Astrocyte (in vitro differentiated cells and primary cell): ENCODE measurements at regions not wholly inside any gene's neighbourhood (a gene's known extent, or its start where the extent isn't known, plus 50 kb on each side); places are given as distances from the start of the nearest gene placed in this dataset.

ENCODE experiments used
- DNase-seq: peaks from one replicate; pipeline ENCODE4 v3.0.0-alpha.2; 2010; ENCODE audit warnings: low read depth
- FAIRE-seq: peaks from 2 replicates; lab custom pipeline; 2011; peaks lifted over from hg19 to GRCh38; lab: Jason Lieb, UNC
- H2AFZ ChIP-seq: 2 replicates; pipeline ENCODE4 v1.6.0; 2012; ENCODE audit warnings: low read depth, low read length, inconsistent platforms
- H3K27ac ChIP-seq: 2 replicates; pipeline ENCODE4 v1.5.1; 2011; ENCODE audit warnings: low read depth, low read length, inconsistent platforms
- H3K27me3 ChIP-seq: 2 replicates; pipeline ENCODE4 v1.6.0; 2011; ENCODE audit warnings: low read length, inconsistent platforms; ENCODE audit not compliant: insufficient read depth
- H3K36me3 ChIP-seq: 2 replicates; pipeline ENCODE4 v1.5.1; 2011; ENCODE audit warnings: low read length, inconsistent platforms; ENCODE audit not compliant: insufficient read depth
- H3K4me1 ChIP-seq: 2 replicates; pipeline ENCODE4 v1.5.1; 2011; ENCODE audit warnings: low read length, inconsistent platforms; ENCODE audit not compliant: insufficient read depth
- H3K4me2 ChIP-seq: 2 replicates; pipeline ENCODE4 v1.6.0; 2012; ENCODE audit warnings: low read length, inconsistent platforms
- H3K4me3 ChIP-seq: 2 replicates; pipeline ENCODE4 v1.5.1; 2011; ENCODE audit warnings: low read depth, mild to moderate bottlenecking, low read length, inconsistent platforms; ENCODE audit not compliant: insufficient read depth
- H3K79me2 ChIP-seq: 2 replicates; pipeline ENCODE4 v1.6.0; 2012; ENCODE audit warnings: mild to moderate bottlenecking, low read length, inconsistent platforms; ENCODE audit not compliant: insufficient read depth
- H3K9ac ChIP-seq: 2 replicates; pipeline ENCODE4 v1.6.0; 2012; ENCODE audit warnings: mild to moderate bottlenecking, low read length, inconsistent platforms
- H3K9me3 ChIP-seq: 2 replicates; pipeline ENCODE4 v1.5.1; 2012; ENCODE audit warnings: low read depth, mild to moderate bottlenecking, low read length, inconsistent platforms; ENCODE audit not compliant: insufficient read depth
- H4K20me1 ChIP-seq: 2 replicates; pipeline ENCODE4 v1.6.0; 2012; ENCODE audit warnings: low read length, inconsistent platforms; ENCODE audit not compliant: insufficient read depth
- H3K27ac Mint-ChIP-seq: one replicate; pipeline ENCODE4 v1.8.0; 2021; ENCODE audit warnings: mild to moderate bottlenecking, mixed read lengths; ENCODE audit not compliant: unreplicated experiment
- H3K27me3 Mint-ChIP-seq: one replicate; pipeline ENCODE4 v1.8.0; 2021; ENCODE audit warnings: low read depth, mixed read lengths; ENCODE audit not compliant: unreplicated experiment
- H3K36me3 Mint-ChIP-seq: one replicate; pipeline ENCODE4 v1.8.0; 2021; ENCODE audit warnings: low read depth, mixed read lengths; ENCODE audit not compliant: unreplicated experiment
- H3K4me1 Mint-ChIP-seq: one replicate; pipeline ENCODE4 v1.8.0; 2021; ENCODE audit warnings: low read depth, mixed read lengths; ENCODE audit not compliant: unreplicated experiment
- H3K4me3 Mint-ChIP-seq: one replicate; pipeline ENCODE4 v1.8.0; 2021; ENCODE audit warnings: mild to moderate bottlenecking, moderate library complexity, mixed read lengths; ENCODE audit not compliant: unreplicated experiment
- H3K9me3 Mint-ChIP-seq: one replicate; pipeline ENCODE4 v1.8.0; 2021; ENCODE audit warnings: mild to moderate bottlenecking, mixed read lengths; ENCODE audit not compliant: unreplicated experiment
- EZH2 ChIP-seq: IDR thresholded peaks from 2 replicates; pipeline ENCODE4 v1.6.1; 2012; ENCODE audit warnings: mild to moderate bottlenecking, low read length, inconsistent platforms; ENCODE audit not compliant: insufficient read depth
- TF ChIP-seq, protein P1 (sequence below): IDR thresholded peaks from 2 replicates; pipeline ENCODE4 v1.5.1; 2011; ENCODE audit warnings: low read depth, mild to moderate bottlenecking, inconsistent platforms, low read length, moderate library complexity; ENCODE audit not compliant: insufficient read depth

DNA sequence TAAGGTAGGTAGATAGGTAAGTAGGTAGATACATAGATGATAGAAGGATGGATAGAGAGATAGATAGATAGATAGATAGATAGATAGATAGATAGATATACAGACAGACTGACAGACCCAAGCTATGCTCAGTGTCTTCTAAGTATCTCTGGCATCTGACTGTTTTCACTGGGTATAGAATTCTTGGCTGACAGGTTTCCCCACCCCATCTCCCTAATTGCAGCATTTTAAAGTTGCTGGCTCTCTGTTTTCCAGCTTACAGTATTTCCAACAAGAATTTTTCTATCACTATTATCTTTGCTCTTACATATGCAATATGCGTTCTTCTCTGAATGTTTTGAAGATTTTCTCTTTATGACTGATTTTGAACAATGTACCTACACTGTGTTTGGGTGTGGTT lies 328.7 kb downstream of the TCERG1L start:
- Mint-ChIP-seq H3K27me3 (peaks cover 5% of the 10 kb centered on the region), H3K4me1 (no peaks in the 10 kb centered on the region), H3K36me3 (no peaks in the 10 kb centered on the region), H3K9me3 (peaks cover 10% of the 10 kb centered on the region), H3K27ac (no peak overlapping the region), H3K4me3 (no peak overlapping the region)
- Histone ChIP-seq H3K27me3 (no peaks in the 10 kb centered on the region), H4K20me1 (no peaks in the 10 kb centered on the region), H3K4me1 (no peaks in the 10 kb centered on the region), H3K4me3 (no peak overlapping the region), H3K4me2 (no peak overlapping the region), H2AFZ (no peak overlapping the region), H3K79me2 (no peaks in the 10 kb centered on the region), H3K36me3 (no peaks in the 10 kb centered on the region), H3K9ac (no peak overlapping the region), H3K27ac (no peak overlapping the region), H3K9me3 (peaks cover 10% of the 10 kb centered on the region)
- TF ChIP-seq, protein P1, sequence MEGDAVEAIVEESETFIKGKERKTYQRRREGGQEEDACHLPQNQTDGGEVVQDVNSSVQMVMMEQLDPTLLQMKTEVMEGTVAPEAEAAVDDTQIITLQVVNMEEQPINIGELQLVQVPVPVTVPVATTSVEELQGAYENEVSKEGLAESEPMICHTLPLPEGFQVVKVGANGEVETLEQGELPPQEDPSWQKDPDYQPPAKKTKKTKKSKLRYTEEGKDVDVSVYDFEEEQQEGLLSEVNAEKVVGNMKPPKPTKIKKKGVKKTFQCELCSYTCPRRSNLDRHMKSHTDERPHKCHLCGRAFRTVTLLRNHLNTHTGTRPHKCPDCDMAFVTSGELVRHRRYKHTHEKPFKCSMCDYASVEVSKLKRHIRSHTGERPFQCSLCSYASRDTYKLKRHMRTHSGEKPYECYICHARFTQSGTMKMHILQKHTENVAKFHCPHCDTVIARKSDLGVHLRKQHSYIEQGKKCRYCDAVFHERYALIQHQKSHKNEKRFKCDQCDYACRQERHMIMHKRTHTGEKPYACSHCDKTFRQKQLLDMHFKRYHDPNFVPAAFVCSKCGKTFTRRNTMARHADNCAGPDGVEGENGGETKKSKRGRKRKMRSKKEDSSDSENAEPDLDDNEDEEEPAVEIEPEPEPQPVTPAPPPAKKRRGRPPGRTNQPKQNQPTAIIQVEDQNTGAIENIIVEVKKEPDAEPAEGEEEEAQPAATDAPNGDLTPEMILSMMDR: no peak
- no peak for TF ChIP-seq EZH2
- FAIRE-seq (no peak), DNase-seq (no peak)

DNA sequence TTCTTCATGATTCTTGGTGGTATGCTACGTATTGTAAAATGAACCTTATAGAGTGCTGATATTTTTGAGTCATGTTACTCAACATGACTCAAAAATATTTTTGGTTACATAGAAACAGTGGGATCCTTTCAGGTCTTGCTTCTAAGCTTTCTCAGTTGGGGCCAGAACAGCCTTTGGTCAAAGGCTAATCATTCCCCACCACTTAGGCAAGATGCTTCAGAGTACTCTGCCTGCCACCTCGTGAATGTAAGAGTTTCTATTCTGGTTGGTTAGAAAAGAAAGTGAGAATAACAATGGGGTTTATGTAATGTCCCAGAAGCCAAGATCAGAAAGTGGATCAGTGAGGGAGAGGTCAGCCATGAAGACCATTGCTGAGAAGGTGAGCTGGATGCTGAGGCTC lies 327.8 kb downstream of the TCERG1L start:
- H3K4me1 ChIP-seq: no peaks in the 10 kb centered on the region
- FAIRE-seq (no peak), DNase-seq (no peak)
- no peaks in the 10 kb centered on the region for H4K20me1 ChIP-seq
- Mint-ChIP-seq H3K4me1 (no peaks in the 10 kb centered on the region), H3K27ac (no peak overlapping the region), H3K9me3 (peaks cover 10% of the 10 kb centered on the region), H3K36me3 (no peaks in the 10 kb centered on the region), H3K27me3 (peaks cover 5% of the 10 kb centered on the region), H3K4me3 (no peak overlapping the region)
- no peaks in the 10 kb centered on the region for H3K79me2 ChIP-seq
- H2AFZ ChIP-seq: no peak overlapping the region
- H3K27ac ChIP-seq: no peak overlapping the region
- H3K36me3 ChIP-seq: no peaks in the 10 kb centered on the region
- no peaks in the 10 kb centered on the region for H3K27me3 ChIP-seq
- TF ChIP-seq, protein P1: no peak
- TF ChIP-seq EZH2: no peak
- no peak overlapping the region for H3K4me3 ChIP-seq
- H3K9me3 ChIP-seq: peaks cover 10% of the 10 kb centered on the region
- H3K4me2 ChIP-seq: no peak overlapping the region
- no peak overlapping the region for H3K9ac ChIP-seq

DNA sequence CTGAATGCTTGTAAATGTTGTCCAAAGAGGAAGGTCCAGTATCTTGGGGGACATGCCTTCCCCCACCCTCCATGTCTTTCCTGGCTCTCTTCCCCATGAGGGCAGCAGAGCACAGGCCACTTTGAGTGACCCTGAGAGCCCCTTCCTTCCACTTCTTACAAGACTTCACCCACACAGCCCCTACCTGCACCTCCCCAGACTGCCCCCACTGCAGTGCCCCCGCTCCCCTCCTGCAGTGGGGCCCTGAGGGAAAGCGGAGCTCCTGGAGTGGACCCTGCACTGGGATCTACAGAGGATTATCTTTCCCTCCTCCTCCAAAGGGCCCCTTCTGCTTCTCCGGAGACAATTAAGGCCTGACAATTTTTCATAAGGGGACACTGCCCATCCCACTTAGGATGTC lies 326.8 kb downstream of the TCERG1L start:
- Mint-ChIP-seq H3K36me3 (no peaks in the 10 kb centered on the region), H3K27ac (no peak overlapping the region), H3K4me3 (no peak overlapping the region), H3K27me3 (peaks cover 5% of the 10 kb centered on the region), H3K9me3 (peaks cover 10% of the 10 kb centered on the region), H3K4me1 (no peaks in the 10 kb centered on the region)
- H3K4me3 ChIP-seq: no peak overlapping the region
- no peaks in the 10 kb centered on the region for H3K36me3 ChIP-seq
- no peaks in the 10 kb centered on the region for H3K4me1 ChIP-seq
- TF ChIP-seq, protein P1: no peak
- no peak for TF ChIP-seq EZH2
- DNase-seq (no peak), FAIRE-seq (no peak)
- no peaks in the 10 kb centered on the region for H3K27me3 ChIP-seq
- no peaks in the 10 kb centered on the region for H4K20me1 ChIP-seq
- H3K79me2 ChIP-seq: no peaks in the 10 kb centered on the region
- no peak overlapping the region for H2AFZ ChIP-seq
- no peak overlapping the region for H3K27ac ChIP-seq
- H3K4me2 ChIP-seq: no peak overlapping the region
- H3K9me3 ChIP-seq: peaks cover 13% of the 10 kb centered on the region
- H3K9ac ChIP-seq: no peak overlapping the region
